GM21717 (cell line): ENCODE measurements at regions not wholly inside any gene's neighbourhood (a gene's known extent, or its start where the extent isn't known, plus 50 kb on each side); places are given as distances from the start of the nearest gene placed in this dataset.
"Not testable (repeated sequence)": the region's sequence is repeated elsewhere in the genome, so short reads cannot be mapped to it uniquely, and the experiment has no call there.

ENCODE experiments used
- ATAC-seq: cut with Tn5 transposase; IDR thresholded peaks from one replicate; pipeline ENCODE4 v1.9.1; 2021; ENCODE audit warnings: mild to moderate bottlenecking, moderate library complexity; ENCODE audit not compliant: unreplicated experiment

DNA sequence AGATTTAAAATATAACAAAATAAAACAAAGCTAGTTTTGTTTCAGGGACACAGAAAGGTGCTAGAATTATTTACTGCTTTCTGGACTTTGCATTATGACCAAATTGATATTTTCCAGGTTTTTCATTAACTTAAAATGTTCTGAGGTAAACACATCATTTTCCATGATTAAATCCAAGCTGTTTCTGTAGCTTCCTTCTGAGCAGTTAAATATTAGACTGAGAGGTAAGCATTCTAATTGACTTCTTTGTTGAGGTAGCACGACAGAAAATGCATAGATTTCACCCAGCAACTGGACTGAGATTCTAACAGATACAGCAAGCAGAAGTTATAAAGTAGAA, 98.3 kb downstream of the BMP4 start:
- ATAC-seq: no peak

DNA sequence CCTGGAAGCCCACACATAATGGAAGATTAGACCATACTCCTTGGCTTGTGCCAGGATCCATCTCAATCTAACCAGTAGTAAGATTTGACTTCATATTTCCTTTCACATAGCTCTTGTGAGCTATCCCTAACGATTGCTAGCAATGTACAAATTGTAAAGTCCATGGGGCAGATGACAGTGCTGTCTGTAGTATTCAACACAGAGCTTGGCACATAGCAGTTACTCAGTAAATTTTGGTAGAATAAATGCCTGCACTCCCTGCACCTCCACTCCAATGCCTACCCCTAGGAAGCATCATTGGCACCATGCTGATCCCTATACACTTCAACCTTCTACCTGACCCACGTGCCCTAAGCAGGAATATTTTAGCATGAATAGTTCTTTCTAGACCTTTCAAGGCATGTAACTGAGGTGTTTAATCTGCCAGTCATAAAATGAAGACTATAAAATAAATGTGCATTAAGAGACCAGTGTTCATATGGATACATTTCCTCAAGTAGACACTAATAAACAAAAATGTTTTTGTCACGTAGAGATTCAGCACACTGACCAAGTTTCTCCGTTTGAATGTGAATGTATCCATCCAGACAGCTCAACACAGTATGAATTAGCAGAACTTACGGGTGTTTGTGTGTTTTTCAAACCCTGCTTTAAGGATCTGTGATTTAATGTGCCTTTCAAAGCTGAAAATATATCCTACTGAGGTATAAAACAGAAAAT, 98.8 kb downstream of the BMP4 start:
- ATAC-seq: no peak

DNA sequence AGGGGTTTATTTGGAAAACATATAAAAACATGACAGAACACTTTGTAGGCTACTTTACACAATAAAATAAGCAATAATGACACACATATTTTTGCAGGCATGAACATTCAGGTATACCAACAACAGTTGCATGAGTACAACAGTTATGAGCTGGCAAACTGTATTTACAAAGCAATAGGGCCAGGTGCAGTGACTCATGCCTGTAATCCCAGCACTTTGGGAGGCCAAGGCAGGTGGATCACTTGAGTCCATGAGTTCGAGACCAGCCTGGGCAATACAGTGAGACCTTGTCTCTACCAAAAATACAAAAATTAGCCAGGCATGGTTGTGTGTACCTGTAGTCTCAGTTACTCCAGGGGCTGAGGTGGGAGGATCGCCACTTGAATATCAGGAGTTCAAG, 101.1 kb downstream of the BMP4 start:
- no peak for ATAC-seq

DNA sequence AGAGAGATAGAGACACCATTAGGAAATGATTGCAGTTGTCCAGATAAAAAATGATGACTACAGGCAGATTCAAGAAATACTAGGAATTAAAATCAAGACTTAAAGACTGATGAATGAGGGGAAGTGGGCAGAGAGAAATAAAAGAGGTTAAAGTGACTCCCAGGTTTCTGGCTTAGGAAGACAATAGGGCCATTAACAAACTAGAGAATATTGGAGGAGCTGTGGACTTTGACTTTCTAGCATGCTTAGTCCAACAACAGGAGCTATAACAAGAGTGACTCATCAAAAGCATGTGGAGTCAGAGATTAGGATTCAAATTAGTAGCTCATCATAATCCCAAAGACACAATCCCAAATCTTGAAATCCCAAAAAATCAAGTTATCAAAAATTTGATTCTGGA, 101.5 kb downstream of the BMP4 start:
- no peak for ATAC-seq

DNA sequence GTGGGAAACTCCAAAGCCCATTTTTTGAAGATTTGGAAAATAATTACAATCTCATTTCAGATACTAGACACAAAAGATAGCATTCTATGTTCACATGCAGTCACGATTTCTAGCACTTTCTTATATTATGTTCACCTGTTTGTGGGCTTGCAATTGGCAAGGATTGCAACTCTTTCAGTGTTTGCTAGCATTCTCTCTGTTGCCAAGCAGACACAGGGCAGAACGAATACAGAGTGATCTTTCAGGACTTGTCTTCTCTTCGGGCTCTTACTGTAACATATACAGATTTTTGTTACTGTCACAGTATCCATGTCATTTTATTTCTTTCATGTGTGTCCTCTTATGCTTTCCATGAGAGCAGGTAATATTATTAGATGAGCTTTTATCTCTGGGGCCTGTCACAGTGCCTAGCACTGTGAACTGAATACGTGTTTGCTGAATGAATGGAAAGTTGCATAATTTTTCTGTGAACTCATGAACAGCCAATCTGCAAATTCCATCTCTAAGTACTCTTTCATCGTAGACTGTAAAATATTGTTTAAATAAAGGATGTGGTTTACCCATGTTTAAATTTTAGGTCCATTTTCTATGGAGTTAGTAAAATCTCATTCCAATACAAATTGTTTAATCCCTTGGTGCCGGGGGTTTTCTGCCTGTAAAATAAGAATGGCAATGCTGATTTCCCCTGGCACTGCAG, 105.1 kb downstream of the BMP4 start:
- no peak for ATAC-seq

DNA sequence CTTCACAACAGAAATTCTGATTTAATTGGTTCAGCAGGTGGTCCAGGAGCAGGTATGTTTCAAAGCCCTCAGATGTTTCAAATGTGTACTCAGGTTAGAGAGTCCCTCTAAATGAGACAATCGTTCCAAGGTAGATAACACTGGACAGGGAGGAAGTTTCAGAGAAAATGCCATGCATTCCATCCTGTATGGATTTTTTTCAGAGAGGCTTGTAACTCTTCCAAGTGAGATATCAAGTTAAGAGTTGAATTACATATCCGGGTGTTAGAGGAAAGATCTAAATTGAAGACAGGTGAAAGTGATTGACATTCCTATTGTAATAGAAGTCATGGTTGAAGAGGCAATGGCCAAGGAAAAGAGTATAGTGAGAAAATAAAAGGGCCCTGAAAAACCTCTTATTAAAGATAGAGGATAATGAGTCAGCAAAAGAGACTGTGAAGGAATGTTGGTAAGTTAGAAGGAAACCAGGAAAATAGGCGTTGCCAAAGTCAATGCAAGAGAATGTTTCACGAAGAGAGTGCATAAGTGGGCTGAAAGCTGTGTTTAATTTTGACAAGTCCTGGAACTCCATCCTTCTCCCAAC, 105.8 kb downstream of the BMP4 start:
- no peak for ATAC-seq

DNA sequence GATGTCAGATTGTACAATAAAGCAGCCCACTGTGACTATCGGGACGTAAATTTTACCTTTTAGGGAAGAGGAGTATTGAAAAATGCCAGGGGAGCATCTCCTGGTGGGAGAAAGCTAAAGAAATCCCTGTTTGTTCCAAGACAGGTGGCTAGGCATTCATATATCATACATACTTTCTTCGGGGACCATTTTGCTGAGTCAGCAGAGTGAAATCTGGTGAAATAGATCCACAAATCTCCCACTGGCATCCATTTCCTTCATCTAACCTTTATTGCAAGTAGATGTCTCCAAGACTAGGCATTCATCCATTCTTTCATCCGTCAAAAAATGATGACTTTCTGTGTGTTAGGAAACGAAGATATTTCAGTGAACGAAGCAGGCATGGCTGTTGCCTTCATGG, 107.1 kb downstream of the BMP4 start:
- no peak for ATAC-seq

DNA sequence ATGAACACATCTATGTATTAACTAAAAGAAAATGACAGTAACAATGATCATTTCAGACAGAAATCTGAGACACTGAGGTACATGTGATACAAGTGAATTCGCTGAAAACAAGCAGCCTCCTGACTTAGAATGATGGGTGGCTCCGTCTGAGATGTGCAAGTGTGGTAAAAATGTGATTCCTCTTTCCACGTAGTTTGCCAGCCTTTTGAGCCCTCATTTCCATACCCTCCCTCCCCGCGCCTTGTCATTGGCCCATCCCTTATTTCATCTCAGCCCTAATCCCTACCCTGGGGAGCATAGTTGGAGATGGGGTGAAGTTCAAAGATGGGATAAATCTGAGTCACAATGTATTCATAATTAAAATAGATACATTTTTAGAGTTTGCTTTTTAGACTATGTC, 107.8 kb downstream of the BMP4 start:
- ATAC-seq: no peak

DNA sequence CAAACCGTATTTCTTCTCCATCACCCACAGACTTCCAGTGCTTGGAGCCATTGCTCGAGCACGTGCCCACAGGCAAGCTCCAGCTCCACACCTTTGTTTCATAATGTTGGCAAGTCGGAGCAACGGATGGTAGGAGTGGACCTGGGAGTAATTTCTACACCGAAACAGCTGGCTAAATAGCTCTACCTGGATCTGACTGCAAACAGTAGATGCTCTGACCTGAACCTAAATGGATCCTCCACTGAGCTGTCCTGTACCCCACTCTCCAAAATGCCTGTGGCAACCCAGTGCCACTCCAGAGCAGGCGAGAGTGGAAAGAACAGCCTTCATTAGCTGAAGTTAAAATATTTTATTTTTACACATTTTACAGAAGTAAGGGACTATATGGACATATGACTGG, 108.7 kb downstream of the BMP4 start:
- ATAC-seq: no peak

DNA sequence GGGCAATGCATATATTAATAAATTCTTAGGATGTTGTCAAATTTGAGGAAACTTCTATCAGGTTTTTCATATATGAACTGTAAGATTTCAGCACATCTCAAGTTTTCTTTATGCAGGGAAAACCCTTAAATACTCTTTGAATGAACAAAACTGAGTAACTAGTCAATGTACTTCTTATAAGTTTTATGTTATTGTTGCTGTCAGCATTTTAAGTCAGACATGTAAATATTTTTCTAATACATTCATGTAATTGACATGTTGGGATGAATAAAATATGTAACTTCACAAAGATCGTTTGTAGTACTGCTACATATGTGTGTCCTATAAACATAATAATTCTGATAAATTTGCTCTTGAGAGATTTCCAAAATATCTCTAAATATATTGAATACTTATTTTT, 109.6 kb downstream of the BMP4 start:
- no peak for ATAC-seq

DNA sequence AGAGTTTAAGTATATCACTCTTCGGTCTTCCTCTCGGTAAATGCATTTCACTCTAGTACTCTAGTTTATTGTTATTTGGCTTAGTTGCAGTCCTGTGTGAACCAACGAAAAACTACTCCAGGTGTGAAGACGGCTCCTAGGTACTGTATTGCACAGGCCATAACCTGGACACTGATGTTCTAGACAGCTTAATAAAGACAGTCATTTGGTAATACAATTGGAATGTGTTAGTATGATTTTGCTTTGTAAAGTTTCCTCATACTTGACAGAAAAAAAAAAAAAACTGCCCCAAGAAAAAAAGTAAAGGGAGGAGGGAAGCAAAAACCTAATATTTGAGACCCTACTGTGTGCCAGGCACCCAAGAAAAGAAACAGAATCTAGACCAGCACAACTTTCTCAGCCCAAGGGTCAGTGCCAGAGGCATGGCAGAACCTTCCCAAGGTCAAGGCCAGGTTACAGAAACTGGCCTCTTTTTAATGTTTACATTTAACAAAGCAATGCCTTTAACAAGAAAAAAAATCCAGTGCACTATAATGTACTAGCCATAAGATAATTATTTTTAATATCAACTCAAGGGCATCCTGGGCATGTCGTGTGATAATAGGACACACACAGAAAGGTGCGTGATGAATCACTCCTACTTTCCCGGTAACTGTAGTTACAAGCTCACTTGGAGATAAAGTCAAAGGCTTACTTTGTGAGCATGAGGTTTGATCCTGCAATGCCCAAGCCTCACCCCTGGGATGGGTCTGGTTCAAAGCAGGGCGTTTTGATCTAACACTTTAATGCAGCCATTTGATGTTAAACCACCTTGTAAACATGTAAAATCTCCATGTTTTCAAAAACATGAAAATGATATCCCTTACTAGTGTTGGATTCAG, 110.6 kb downstream of the BMP4 start:
- ATAC-seq: no peak

DNA sequence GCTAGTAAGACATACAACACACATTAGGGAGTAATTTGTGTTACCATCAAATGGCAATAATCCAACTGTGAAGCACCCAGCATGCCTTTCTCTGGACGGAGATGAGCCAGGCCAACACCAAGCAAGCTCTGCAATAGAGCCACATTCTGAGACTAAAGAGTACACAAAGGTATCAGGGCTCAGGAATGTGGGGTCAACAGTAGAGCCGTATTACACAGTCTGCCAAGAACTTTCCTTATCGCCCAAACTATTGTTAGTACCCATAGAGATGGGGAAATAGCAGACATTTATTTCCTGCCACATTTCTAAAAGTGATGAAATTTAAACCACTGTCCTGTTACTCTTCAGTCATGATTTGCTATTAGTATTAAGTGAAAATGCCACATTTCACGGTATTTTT, 113.7 kb downstream of the BMP4 start:
- no peak for ATAC-seq

DNA sequence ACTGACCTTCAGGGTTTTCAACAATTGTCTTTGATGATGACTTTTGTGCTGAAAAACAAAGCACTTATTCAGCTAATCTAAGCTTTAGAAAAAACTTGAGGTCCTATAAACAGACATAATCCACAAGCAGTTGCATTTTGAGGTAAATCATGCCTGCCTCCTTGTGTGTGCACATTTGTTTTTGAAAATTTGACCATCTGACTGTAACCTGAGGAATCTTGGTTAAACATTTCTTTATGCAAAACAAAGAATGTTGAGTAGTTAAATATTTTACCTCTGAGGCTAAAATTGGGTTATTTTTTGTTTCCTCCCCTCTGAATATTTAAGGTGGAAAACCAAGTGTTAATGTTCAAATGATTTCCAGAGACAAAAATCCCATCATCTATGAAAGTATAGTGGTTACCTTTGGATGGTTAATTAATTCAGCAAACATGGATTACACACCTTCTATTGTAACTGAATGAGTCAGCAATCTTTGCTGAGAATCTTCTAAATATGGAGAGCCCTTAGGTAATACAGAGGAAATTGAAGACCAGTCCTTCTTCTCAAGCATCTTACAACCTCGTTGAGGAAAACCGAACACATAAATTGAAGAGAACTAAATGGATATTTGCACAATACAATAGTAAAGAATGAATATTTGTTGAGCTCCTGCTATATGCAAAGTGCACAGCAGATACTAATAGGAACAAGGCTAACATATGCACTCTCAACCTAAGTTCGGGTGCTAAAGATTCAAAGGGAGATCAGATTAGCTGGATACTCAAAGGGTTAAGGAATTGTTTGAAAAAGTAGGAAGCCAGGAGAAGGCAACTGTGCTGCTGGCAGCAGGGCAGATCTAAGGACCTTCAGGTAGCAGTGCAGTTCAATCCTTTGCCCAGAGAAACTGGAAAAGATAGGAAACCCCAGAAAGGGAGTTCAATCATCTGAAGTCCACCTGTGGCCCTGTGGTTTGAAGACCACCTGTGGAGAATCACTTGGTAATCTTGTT, 115.2 kb downstream of the BMP4 start:
- no peak for ATAC-seq

DNA sequence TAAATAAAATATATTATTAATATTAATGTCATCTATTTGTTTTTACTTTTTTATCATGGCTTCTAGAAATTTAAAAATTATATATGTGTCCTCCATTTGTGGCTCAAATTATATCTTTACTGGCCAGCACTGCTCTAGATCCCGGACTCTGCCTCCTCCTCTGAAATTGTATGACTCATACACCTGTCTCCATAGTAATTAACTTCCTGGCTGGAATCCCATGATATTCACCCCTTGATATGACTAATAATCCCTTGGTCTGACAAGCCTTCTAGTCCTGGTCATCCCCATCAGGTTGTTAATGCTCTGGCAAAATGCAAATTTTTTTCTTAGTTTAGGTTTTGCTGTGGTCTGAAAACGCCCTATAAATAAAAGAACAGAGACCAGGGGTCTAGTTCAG, 116.2 kb downstream of the BMP4 start:
- no peak for ATAC-seq

DNA sequence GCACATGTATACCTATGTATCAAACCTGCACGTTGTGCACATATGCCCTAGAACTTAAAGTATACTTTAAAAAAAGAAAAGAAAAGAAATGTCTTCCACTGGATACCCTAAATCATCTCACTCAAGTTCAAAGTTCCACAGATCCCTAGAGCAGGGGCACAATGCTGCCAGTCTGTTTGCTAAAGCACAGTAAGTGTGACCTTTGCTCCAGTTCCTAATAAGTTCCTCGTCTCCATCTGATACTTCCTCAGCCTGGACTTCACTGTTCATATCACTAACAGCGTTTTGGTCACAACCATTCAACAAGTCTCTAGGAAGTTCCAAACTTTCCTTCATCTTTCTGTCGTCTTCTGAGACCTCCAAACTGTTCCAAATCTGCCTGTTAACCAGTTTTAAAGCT, 118.3 kb downstream of the BMP4 start:
- no peak for ATAC-seq

DNA sequence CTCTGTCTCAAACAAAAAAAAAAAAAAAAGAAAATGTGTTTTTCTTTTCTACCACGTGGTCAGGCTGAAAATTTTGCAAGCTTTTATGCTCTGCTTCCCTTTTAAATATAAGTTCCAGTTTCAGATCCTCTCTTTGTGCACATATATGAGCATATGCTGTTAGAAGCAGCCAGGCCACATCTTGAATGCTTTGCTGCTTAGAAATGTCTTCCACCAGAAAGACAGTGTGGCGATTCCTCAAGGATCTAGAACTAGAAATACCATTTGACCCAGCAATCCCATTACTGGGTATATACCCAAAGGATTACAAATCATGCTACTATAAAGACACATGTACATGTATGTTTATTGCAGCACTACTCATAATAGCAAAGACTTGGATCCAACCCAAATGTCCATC, 119.0 kb downstream of the BMP4 start:
- ATAC-seq: not testable (repeated sequence)

DNA sequence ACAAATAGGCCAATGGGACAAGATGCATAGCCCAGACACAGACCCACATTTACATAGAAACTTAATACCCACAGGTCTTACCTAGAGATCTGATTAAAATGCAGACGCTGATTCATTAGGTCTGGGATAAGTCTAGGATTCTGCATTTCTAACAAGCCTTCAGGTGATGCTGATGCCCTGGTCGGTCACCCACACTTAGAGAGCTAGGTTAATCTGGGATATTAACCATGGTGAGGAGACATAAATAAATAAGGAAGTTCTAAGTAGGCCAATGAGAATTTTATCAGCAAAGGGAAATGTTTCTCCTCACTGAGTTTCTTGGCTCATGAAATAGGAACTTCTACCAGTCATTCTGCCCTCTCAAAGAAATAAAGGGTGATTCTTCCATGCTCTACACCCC, 120.1 kb downstream of the BMP4 start:
- ATAC-seq: no peak

DNA sequence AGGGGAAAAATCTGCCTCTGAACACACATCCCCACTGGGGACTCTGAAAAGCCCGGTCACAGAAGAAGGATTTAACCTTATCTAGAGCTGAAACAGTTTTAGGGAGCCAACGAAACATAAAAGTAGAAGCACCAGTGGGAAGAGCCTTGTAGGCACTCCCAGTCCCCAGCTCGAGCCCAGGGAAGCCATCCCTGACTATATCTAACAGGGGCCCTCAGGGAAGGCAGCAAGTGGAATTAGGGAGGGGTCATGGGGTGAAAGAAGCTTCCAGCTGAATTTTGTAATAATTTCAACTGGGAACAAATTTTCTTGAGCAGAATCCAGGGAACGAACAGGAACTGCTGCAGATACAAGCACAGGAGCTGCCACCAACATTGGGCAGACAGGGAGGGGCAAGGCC, 127.8 kb downstream of the BMP4 start:
- ATAC-seq: no peak

DNA sequence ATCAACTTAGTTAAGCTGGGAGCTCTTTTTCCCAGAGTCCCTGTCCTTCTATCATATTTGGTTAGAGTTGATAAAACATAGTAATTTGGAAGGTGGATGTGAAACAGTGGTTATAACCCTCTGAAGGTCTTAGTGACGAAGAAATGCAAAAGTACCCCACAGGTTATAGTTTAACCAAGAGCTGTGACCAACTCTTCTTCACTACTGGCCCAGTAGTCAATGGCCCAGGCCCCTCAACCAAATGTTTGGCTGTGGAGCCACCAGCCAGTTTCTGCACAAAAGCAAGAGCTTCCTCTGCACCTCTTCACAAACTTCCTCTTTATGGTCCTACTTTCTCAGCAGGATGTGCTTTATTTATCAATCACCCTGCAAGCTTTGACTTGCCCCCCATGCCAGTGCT, 132.6 kb downstream of the BMP4 start:
- no peak for ATAC-seq

DNA sequence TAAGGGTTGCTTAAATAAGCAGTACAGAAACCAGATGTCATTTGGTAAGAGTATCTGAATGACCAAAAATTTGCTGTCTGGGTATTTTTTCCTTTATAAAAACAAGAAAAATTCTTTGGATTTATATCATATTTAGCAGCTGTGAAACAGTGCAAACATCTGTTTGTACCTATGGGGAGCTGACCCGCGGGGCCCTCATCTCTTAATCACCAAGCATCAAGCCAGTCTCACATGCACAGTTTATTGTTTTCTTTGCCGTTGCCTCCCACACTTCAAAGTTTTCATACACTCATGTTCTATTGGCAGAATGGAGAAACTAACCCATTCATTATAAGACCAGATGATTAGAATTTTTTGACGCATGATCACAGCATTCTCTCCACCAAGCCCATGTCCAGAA, 142.2 kb downstream of the BMP4 start:
- ATAC-seq: no peak
